ENCODE measurements at regions not wholly inside any gene's neighbourhood (a gene's known extent, or its start where the extent isn't known, plus 50 kb on each side); places are given as distances from the start of the nearest gene placed in this dataset.

GRCh38 chr3:113051787-113052186 lies 61.0 kb downstream of the GTPBP8 start:
- DNase-seq (ENCODE audit: low read depth): no peak

- DNase-seq (ENCODE audit: low read depth): no peak
Measured at GRCh38 chr3:113053169-113053568, 62.4 kb downstream of the GTPBP8 start.

GRCh38 chr3:113054552-113054951 lies 63.8 kb downstream of the GTPBP8 start:
- peak; percentile 40 for DNase-seq (ENCODE audit: low read depth)

- no peak for DNase-seq (ENCODE audit: low read depth)
Measured at GRCh38 chr3:113055201-113055600, 64.4 kb downstream of the GTPBP8 start.

GRCh38 chr3:113055961-113056360 lies 65.2 kb downstream of the GTPBP8 start:
- DNase-seq (ENCODE audit: low read depth): no peak

GRCh38 chr3:113057117-113057516 lies 66.3 kb downstream of the GTPBP8 start:
- no peak for DNase-seq (ENCODE audit: low read depth)

GRCh38 chr3:113058188-113058587 lies 67.4 kb downstream of the GTPBP8 start:
- no peak for DNase-seq (ENCODE audit: low read depth)

GRCh38 chr3:113062705-113063104 lies 71.9 kb downstream of the GTPBP8 start:
- no peak for DNase-seq (ENCODE audit: low read depth)

GRCh38 chr3:113063126-113063894 lies 72.5 kb downstream of the GTPBP8 start:
- DNase-seq (ENCODE audit: low read depth): no peak

- no peak for DNase-seq (ENCODE audit: low read depth)
Measured at GRCh38 chr3:113064183-113064582, 73.4 kb downstream of the GTPBP8 start.

- DNase-seq (ENCODE audit: low read depth): no peak
Measured at GRCh38 chr3:113065336-113065735, 74.6 kb downstream of the GTPBP8 start.

GRCh38 chr3:113070072-113070640 lies 79.4 kb downstream of the GTPBP8 start:
- peak; percentile 35 for DNase-seq (ENCODE audit: low read depth)

GRCh38 chr3:113070681-113071113 lies 79.9 kb downstream of the GTPBP8 start:
- no peak for DNase-seq (ENCODE audit: low read depth)

- no peak for DNase-seq (ENCODE audit: low read depth)
Measured at GRCh38 chr3:113075588-113075987, 84.8 kb downstream of the GTPBP8 start.

- no peak for DNase-seq (ENCODE audit: low read depth)
Measured at GRCh38 chr3:113079218-113079961, 88.6 kb downstream of the GTPBP8 start.

- DNase-seq (ENCODE audit: low read depth): peak; percentile 62
Measured at GRCh38 chr3:113084777-113085176, 94.0 kb downstream of the GTPBP8 start.

GRCh38 chr3:113086560-113087461 lies 96.0 kb downstream of the GTPBP8 start:
- DNase-seq (ENCODE audit: low read depth): no peak

- no peak for DNase-seq (ENCODE audit: low read depth)
Measured at GRCh38 chr3:113088616-113089015, 97.8 kb downstream of the GTPBP8 start.

GRCh38 chr3:113091417-113091816 lies 100.6 kb downstream of the GTPBP8 start:
- no peak for DNase-seq (ENCODE audit: low read depth)

GRCh38 chr3:113092746-113093145 lies 102.0 kb downstream of the GTPBP8 start:
- no peak for DNase-seq (ENCODE audit: low read depth)

- no peak for DNase-seq (ENCODE audit: low read depth)
Measured at GRCh38 chr3:113094337-113095221, 103.8 kb downstream of the GTPBP8 start.
